AG04449 (cell line): ENCODE measurements at regions not wholly inside any gene's neighbourhood (a gene's known extent, or its start where the extent isn't known, plus 50 kb on each side); places are given as distances from the start of the nearest gene placed in this dataset.

ENCODE experiments used
- CTCF ChIA-PET: fragments of 350-600 bp; formaldehyde crosslinking; extraction: SDS; loops from one replicate; lab custom pipeline; 2021; ENCODE audit warnings: antibody characterized with exemption; lab: Yijun Ruan, JAX
- POLR2A ChIA-PET: fragments of 400-600, 350-600 bp; formaldehyde crosslinking; extraction: SDS; loops from one replicate; lab custom pipeline; 2020; ENCODE audit warnings: antibody characterized with exemption, inconsistent platforms; lab: Yijun Ruan, JAX
- DNase-seq: peaks from one replicate; pipeline ENCODE4 v3.0.0-alpha.2; 2010; ENCODE audit warnings: low read depth, low spot score
- H3K4me3 ChIP-seq: 2 replicates; pipeline ENCODE4 v1.5.1; 2011; ENCODE audit warnings: low read depth, mild to moderate bottlenecking, control low read depth, low read length
- CTCF ChIP-seq: IDR thresholded peaks from one replicate; pipeline ENCODE4 v1.5.1; 2011; ENCODE audit warnings: mild to moderate bottlenecking, moderate library complexity, low read length, control low read depth, inconsistent platforms; ENCODE audit not compliant: insufficient read depth; ENCODE audit errors: missing control alignments

- ChIA-PET CTCF (interaction anchor here (0.6 kb wide), 1 partner anchor 25 kb away, joined by 3 read pairs; no protein-coding TSS in a partner anchor), POLR2A (no interaction called here)
- TF ChIP-seq CTCF = no peak
- DNase-seq = no peak
- no peak overlapping the region for H3K4me3 ChIP-seq
Observed at GRCh38 chr1:219788700-219789099, 139.7 kb downstream of the SLC30A10 start.

- ChIA-PET POLR2A (no interaction called here), CTCF (interaction anchor here (0.6 kb wide), 1 partner anchor 25 kb away, joined by 3 read pairs; no protein-coding TSS in a partner anchor)
- no peak for TF ChIP-seq CTCF
- no peak for DNase-seq
- no peak overlapping the region for H3K4me3 ChIP-seq
Observed at GRCh38 chr1:219788091-219788490, 140.3 kb downstream of the SLC30A10 start.

- CTCF ChIA-PET = no interaction called here
Observed at GRCh38 chr1:219784660-219785381, 143.5 kb downstream of the SLC30A10 start.

GRCh38 chr1:219783605-219784235, 144.6 kb downstream of the SLC30A10 start:
- H3K4me3 ChIP-seq = no peak overlapping the region
- ChIA-PET CTCF (no interaction called here), POLR2A (no interaction called here)
- no peak for TF ChIP-seq CTCF
- no peak for DNase-seq

More at GRCh38 chr1:219784660-219785381, 143.5 kb downstream of the SLC30A10 start:
- no peak for DNase-seq
- H3K4me3 ChIP-seq = no peak overlapping the region
- TF ChIP-seq CTCF = no peak
- POLR2A ChIA-PET = no interaction called here

- ChIA-PET CTCF (no interaction called here), POLR2A (no interaction called here)
- no peak for TF ChIP-seq CTCF
- no peak overlapping the region for H3K4me3 ChIP-seq
- no peak for DNase-seq
Observed at GRCh38 chr1:219782929-219783328, 145.4 kb downstream of the SLC30A10 start.

GRCh38 chr1:219782311-219782710, 146.0 kb downstream of the SLC30A10 start:
- ChIA-PET POLR2A (no interaction called here), CTCF (no interaction called here)
- no peak for DNase-seq
- H3K4me3 ChIP-seq = no peak overlapping the region
- no peak for TF ChIP-seq CTCF
